Thyroid gland (tissue), 4 donors: ENCODE measurements at regions not wholly inside any gene's neighbourhood (a gene's known extent, or its start where the extent isn't known, plus 50 kb on each side); places are given as distances from the start of the nearest gene placed in this dataset.

ENCODE experiments used
- CTCF ChIP-seq, 6 experiments: fragments of 200-600 bp in 3 of 6; fragments of 450-650 bp in 3 of 6; sonication (generic) in 3 of 6; IDR thresholded peaks; one replicate each; pipeline ENCODE4 v1.5.1; 2016 to 2019; ENCODE audit warnings: antibody characterized with exemption in 6 of 6, mild to moderate bottlenecking in 2 of 6, inconsistent platforms in 1 of 6, moderate library complexity in 1 of 6
- POLR2A ChIP-seq, 2 donors: fragments of 450-650 bp; IDR thresholded peaks; one replicate each; pipeline ENCODE4 v1.6.1; 2017; ENCODE audit warnings: antibody characterized with exemption in 2 of 2, mild to moderate bottlenecking in 2 of 2, moderate library complexity in 1 of 2

- TF ChIP-seq POLR2A (IDR thresholded peaks at IDR 0.05) (no peak), CTCF (IDR thresholded peaks at IDR 0.05) (no peak)
Measured at GRCh38 chr2:33913071-33913616, 314.0 kb upstream of the FAM98A start.
